Right lobe of liver (tissue), 4 donors: ENCODE measurements at regions not wholly inside any gene's neighbourhood (a gene's known extent, or its start where the extent isn't known, plus 50 kb on each side); places are given as distances from the start of the nearest gene placed in this dataset.

Experiments
- CTCF ChIP-seq, 4 donors: fragments of 200-600 bp in 3 of 4; fragments of 450-650 bp in 1 of 4; IDR thresholded peaks; one replicate each; pipeline versions ENCODE4 v1.5.1 to v1.8.0; 2016 to 2022; ENCODE audit warnings: antibody characterized with exemption in 4 of 4, mild to moderate bottlenecking in 2 of 4
- POLR2A ChIP-seq: fragments of 450-650 bp; IDR thresholded peaks from one replicate; pipeline ENCODE4 v1.6.1; 2017; ENCODE audit warnings: antibody characterized with exemption, mild to moderate bottlenecking
- donor health status: DM: no; HTN: no; CAD: no.
- donor health status: DM: no; HTN: no; CAD: no.
- donor health status: DM: no; HTN: yes; CAD: no.

GRCh38 chr10:47127188-47127785 is 172.7 kb upstream of the GDF10 start:
- TF ChIP-seq POLR2A (no peak), CTCF (IDR thresholded peaks at IDR 0.05) (no peak)
